GM12873 (cell line): ENCODE measurements at regions not wholly inside any gene's neighbourhood (a gene's known extent, or its start where the extent isn't known, plus 50 kb on each side); places are given as distances from the start of the nearest gene placed in this dataset.

Experiments used
- CTCF ChIP-seq: IDR thresholded peaks from 2 replicates; pipeline ENCODE4 v1.5.1; 2012; ENCODE audit warnings: low read depth, mild to moderate bottlenecking, moderate library complexity, low read length, control low read depth; ENCODE audit not compliant: insufficient read depth; ENCODE audit errors: missing control alignments

GRCh38 chr1:213332491-213332890 is 281.4 kb downstream of the RPS6KC1 start:
- no peak for TF ChIP-seq CTCF

GRCh38 chr1:213333121-213333520 is 282.1 kb downstream of the RPS6KC1 start:
- TF ChIP-seq CTCF, result no peak

- no peak for TF ChIP-seq CTCF
These were observed 284.0 kb downstream of the RPS6KC1 start for GRCh38 chr1:213335084-213335483.

GRCh38 chr1:213337025-213337678 is 286.1 kb downstream of the RPS6KC1 start:
- no peak for TF ChIP-seq CTCF

- no peak for TF ChIP-seq CTCF
These were observed 289.6 kb downstream of the RPS6KC1 start for GRCh38 chr1:213340593-213340992.

GRCh38 chr1:213345621-213346020 is 294.6 kb downstream of the RPS6KC1 start:
- TF ChIP-seq CTCF, result no peak

- no peak for TF ChIP-seq CTCF
These were observed 306.4 kb downstream of the RPS6KC1 start for GRCh38 chr1:213357403-213357802.
